GM15510 (cell line): ENCODE measurements at regions not wholly inside any gene's neighbourhood (a gene's known extent, or its start where the extent isn't known, plus 50 kb on each side); places are given as distances from the start of the nearest gene placed in this dataset.

ENCODE experiments used
- POLR2A ChIP-seq: IDR thresholded peaks from 3 replicates; pipeline ENCODE4 v1.6.1; 2011; ENCODE audit warnings: borderline replicate concordance; ENCODE audit not compliant: insufficient read length; ENCODE audit errors: extremely low read depth

GRCh38 chr2:8487461-8487932 is 194.4 kb upstream of the ID2 start:
- TF ChIP-seq POLR2A: no peak

GRCh38 chr2:8488001-8488738 is 193.7 kb upstream of the ID2 start:
- peak; percentile 20 for TF ChIP-seq POLR2A

DNA sequence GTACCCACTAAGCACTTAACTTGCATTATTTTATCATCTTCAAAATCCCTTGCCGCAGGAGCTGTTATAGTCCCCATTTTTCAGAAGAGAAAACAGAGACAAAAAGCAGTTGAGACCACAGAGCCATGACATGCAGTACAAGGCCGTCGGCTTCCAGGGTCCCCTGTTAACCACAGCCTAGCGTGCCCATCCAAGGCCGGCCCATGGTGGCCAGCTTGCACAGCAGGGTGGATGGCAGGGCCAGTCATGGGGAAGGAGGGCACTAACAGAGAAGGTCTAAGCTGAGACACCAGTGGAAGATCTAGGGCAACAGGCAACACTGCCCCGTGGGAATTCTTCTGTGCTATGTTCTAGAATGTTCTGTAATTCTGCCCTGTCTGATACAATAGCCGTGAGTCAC is 192.6 kb upstream of the ID2 start:
- no peak for TF ChIP-seq POLR2A

GRCh38 chr2:8489751-8490150 is 192.1 kb upstream of the ID2 start:
- TF ChIP-seq POLR2A: no peak

DNA sequence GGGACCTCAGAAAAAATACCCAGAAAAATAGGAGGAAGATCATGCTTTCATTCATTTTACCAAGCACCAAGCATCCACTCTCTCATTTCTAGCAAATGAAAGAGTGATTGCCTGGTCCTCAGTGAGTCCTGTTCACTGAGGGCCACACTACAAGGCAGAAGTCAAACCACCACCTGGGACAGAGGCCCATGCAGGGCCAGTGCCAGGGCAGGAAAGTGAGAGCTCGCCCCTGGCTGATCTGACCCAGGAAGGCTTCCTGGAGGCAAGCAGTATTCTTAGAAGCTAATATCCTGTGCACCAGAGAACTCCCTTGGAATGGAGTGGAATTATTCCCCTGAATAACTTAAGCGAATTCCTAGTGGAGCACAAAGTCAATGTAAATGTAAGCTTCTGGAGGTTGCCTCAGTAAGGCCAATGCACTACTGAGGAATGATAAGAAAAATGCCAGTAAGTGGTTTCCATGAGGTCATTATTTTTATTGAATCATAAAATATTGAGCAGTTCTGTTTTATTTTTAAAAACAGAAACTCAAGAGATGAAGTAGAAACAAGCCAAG is 191.6 kb upstream of the ID2 start:
- no peak for TF ChIP-seq POLR2A

DNA sequence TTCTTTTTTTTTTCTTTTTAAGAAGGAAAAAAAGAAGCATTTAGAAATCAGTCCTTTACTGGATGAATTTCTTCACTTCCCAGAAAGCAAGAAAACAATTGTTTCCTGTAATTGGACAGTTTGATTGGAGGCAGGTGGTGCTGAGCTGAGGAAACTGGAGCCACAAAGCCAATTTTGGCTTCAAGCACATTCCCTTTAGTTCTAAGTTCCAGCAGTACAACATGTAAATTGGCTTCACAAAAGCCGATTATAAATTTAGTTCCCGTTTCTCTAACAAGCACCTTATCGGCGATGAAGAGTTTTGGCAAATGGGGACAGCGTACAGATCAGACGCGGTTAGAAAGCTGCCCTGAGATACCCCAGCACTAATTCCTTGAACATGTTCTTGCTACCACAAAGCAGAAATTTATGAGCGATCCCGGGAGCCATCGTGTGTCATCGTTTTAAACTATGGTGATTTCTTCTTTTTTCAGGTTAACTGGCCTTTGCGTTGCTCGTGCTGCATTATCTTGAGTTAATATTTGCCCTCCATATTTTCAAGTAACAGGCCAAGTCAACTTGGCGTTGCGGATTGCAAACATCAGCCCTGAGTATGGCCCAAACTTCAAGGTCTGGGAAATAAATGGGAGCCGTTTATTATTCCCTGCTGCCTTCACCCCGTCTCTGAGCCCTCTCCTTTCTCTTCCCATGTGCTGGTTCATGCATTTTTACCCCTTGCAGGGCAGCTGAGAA is 190.4 kb upstream of the ID2 start:
- no peak for TF ChIP-seq POLR2A

- TF ChIP-seq POLR2A: no peak
Observed at GRCh38 chr2:8494151-8494550, 187.7 kb upstream of the ID2 start.

DNA sequence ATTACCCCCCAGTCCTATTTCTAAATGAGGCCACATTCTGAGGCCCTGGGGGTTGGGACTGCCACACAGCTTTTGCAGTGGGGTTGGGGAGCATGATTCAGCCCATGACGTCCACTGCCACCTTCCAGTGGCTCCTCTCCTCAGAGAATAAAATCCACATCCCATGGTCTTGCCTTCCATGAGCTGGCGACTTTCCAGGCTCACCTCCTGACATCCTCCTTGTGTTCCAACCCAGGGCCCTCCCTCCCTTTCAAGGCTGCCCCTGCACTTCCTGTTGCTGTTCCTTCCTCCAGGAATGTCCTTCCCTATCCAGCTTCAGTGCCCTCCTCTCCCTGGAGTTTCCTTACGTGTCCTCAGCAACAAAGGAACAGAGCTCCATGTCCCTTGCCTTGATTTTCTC is 187.3 kb upstream of the ID2 start:
- TF ChIP-seq POLR2A: no peak

- TF ChIP-seq POLR2A: no peak
Observed at GRCh38 chr2:8495189-8495989, 186.5 kb upstream of the ID2 start.

DNA sequence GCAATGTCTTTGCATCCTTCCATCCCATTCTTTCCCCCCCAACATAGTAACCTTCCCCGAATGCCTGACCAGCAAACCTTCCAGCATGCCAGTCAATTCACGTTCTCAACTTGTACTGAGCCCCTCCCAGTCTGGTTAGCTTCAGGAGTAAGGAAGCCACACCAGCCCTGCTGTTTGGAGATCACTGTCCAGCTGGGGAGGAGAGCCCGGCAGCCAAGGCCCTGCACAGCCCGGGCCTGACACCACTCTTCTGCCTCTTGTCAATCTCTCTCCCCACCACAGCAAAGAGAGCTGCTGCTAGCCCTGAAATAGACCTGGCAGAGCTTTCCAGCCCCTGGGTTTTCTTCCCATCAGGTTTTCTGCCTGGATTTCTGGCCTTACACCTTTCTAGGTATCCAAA is 185.8 kb upstream of the ID2 start:
- TF ChIP-seq POLR2A: no peak

DNA sequence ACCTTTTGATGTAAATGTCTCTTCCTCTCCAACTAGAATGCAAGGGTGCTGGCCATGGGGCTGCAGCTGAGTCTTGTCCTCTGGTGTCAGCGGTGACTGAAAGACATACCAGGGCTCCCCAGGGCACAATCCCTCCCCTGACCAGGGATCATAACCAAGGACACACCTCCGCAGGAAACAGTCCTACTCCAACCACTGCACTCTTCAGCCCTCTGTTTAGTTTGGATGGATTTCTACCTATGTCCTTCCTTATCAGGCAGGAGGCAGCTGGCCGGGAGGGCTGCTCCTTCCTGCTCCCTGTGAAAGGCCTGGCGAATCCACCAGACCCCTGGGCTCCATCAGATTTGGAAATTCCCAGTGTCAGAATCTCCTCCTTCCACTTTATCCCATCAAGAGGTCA is 185.2 kb upstream of the ID2 start:
- no peak for TF ChIP-seq POLR2A

DNA sequence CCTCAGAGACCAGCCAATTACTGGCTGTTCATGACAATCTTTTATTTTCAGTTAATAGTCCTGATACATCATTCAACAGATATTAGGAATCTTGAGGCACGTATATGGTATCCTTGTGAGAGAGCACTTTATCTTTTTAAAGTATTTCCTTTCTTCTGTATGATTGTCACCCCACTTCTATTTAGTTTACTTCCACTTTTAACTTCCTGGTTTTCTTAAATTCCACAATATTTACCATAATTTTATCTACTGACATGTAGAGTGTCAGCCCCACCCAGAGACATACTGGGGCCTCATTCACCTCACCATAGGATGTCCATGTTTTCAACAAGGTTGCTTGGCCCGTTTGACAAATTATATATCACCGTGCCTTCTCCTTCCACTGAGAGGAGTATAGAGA is 182.9 kb upstream of the ID2 start:
- TF ChIP-seq POLR2A: no peak

GRCh38 chr2:8500124-8501054 is 181.5 kb upstream of the ID2 start:
- no peak for TF ChIP-seq POLR2A

- TF ChIP-seq POLR2A: no peak
Observed at GRCh38 chr2:8501061-8501720, 180.7 kb upstream of the ID2 start.

DNA sequence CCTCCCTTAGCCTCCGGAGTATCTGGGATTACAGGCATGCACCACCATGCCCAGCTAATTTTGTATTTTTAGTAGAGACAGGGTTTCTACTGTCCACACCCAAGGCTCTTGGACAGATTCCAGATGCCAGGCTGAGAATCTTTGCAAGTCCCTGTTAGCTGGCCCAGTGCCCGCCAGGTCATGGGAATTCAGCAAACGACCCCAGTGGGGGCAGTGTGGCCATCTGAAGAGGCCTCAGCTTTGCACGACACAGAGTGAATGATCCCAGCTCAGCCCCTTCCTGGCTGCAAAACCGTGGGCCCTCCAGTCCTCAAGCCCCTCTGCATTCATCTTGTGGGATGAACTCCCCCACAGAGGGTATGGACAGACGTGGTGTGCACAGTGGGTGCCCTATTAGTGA is 179.5 kb upstream of the ID2 start:
- no peak for TF ChIP-seq POLR2A
